Neural crest cell (in vitro differentiated cells): ENCODE measurements at regions not wholly inside any gene's neighbourhood (a gene's known extent, or its start where the extent isn't known, plus 50 kb on each side); places are given as distances from the start of the nearest gene placed in this dataset.
A peak's percentile ranks its signal among the peaks of the same experiment; 100 is the strongest.

Source experiments
- DNase-seq: peaks from one replicate; pipeline ENCODE4 v3.0.0; 2021; ENCODE audit warnings: low read depth, mixed read lengths, low spot score
- H3K27ac Mint-ChIP-seq: one replicate; pipeline ENCODE4 v1.8.0; 2021; ENCODE audit warnings: mild to moderate bottlenecking, mixed read lengths; ENCODE audit not compliant: unreplicated experiment
- H3K27me3 Mint-ChIP-seq: 2 replicates; pipeline ENCODE4 v1.8.0; 2021; ENCODE audit warnings: low read depth, mild to moderate bottlenecking, mixed read lengths
- H3K36me3 Mint-ChIP-seq: 2 replicates; pipeline ENCODE4 v1.8.0; 2021; ENCODE audit warnings: low read depth, mild to moderate bottlenecking, mixed read lengths
- H3K4me1 Mint-ChIP-seq: 2 replicates; pipeline ENCODE4 v1.8.0; 2021; ENCODE audit warnings: mixed read lengths
- H3K4me3 Mint-ChIP-seq: one replicate; pipeline ENCODE4 v1.8.0; 2021; ENCODE audit warnings: mild to moderate bottlenecking, mixed read lengths
- H3K9me3 Mint-ChIP-seq: 2 replicates; pipeline ENCODE4 v1.8.0; 2021; ENCODE audit warnings: mixed read lengths
- TF ChIP-seq, protein P1 (sequence below): fragments of 200-600 bp; sonication (generic); conservative IDR thresholded peaks from 2 replicates; pipeline ENCODE4 v1.5.0; 2021; ENCODE audit warnings: antibody characterized with exemption, mild to moderate bottlenecking

DNA sequence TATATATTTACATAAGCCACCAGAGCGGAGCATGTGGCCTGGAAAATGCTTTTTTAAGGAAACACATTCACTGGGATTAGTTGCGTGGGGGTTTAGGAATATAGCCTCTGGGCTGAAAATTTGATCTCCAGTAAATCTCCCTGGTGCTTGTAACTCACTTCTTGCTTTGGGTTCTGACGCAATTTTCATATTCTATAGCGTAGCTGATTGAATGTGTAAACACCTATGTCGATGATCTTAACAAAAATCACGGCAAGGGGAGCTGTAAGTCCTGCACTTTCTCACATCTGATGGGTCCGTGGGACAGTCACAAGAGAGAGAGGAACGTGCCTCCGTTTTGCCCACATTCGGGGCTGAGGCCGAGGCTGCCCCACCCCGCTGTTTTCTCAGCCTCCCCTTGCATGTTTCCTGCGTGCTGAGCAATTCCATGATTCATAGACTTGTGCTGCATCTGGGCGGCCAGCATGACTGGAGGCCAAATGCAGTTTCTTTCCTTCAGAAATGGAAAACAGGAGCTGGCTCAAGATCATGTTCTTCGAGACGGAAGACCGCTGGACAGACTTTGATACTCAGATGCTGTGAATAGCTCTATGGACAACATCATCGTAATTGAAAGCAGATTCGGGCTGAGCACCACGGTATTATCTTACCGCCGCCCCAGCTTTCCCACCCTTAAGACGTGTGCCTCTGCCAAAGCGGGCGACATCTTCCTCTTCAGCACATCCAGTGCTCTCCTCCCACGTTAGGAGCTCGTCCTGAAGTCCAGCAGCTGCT lies 109.2 kb downstream of the TMEM18 start:
- TF ChIP-seq, protein P1, sequence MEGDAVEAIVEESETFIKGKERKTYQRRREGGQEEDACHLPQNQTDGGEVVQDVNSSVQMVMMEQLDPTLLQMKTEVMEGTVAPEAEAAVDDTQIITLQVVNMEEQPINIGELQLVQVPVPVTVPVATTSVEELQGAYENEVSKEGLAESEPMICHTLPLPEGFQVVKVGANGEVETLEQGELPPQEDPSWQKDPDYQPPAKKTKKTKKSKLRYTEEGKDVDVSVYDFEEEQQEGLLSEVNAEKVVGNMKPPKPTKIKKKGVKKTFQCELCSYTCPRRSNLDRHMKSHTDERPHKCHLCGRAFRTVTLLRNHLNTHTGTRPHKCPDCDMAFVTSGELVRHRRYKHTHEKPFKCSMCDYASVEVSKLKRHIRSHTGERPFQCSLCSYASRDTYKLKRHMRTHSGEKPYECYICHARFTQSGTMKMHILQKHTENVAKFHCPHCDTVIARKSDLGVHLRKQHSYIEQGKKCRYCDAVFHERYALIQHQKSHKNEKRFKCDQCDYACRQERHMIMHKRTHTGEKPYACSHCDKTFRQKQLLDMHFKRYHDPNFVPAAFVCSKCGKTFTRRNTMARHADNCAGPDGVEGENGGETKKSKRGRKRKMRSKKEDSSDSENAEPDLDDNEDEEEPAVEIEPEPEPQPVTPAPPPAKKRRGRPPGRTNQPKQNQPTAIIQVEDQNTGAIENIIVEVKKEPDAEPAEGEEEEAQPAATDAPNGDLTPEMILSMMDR = no peak
- H3K4me1 Mint-ChIP-seq = no peaks in the 10 kb centered on the region
- peaks cover 14% of the 10 kb centered on the region for H3K36me3 Mint-ChIP-seq
- H3K27me3 Mint-ChIP-seq = no peaks in the 10 kb centered on the region
- no peak overlapping the region for H3K27ac Mint-ChIP-seq
- no peak overlapping the region for H3K4me3 Mint-ChIP-seq
- peaks cover 18% of the 10 kb centered on the region for H3K9me3 Mint-ChIP-seq
- no peak for DNase-seq

DNA sequence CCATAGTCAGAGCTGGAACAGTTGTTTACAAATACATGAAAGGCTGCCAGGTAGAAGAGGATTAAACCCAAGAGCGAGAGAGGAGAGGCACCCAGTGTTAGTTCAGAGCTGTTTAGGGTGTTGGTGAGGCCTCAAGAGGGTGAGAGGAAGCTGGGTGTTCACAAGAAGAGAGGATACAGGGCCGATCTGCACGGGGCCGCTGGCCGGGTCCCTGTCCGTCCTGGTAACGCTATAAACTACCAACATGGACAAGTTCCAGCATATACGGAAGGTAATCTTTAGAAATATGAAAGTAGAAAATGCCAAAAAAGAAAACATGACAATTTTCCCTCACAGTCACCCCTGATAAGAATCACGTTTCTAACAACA lies 109.7 kb downstream of the TMEM18 start:
- no peaks in the 10 kb centered on the region for H3K27me3 Mint-ChIP-seq
- no peak overlapping the region for H3K4me3 Mint-ChIP-seq
- no peaks in the 10 kb centered on the region for H3K4me1 Mint-ChIP-seq
- H3K27ac Mint-ChIP-seq = peak overlapping the region; percentile 15
- H3K36me3 Mint-ChIP-seq = peaks cover 13% of the 10 kb centered on the region
- DNase-seq = no peak
- TF ChIP-seq, protein P1 = no peak
- peaks cover 18% of the 10 kb centered on the region for H3K9me3 Mint-ChIP-seq

DNA sequence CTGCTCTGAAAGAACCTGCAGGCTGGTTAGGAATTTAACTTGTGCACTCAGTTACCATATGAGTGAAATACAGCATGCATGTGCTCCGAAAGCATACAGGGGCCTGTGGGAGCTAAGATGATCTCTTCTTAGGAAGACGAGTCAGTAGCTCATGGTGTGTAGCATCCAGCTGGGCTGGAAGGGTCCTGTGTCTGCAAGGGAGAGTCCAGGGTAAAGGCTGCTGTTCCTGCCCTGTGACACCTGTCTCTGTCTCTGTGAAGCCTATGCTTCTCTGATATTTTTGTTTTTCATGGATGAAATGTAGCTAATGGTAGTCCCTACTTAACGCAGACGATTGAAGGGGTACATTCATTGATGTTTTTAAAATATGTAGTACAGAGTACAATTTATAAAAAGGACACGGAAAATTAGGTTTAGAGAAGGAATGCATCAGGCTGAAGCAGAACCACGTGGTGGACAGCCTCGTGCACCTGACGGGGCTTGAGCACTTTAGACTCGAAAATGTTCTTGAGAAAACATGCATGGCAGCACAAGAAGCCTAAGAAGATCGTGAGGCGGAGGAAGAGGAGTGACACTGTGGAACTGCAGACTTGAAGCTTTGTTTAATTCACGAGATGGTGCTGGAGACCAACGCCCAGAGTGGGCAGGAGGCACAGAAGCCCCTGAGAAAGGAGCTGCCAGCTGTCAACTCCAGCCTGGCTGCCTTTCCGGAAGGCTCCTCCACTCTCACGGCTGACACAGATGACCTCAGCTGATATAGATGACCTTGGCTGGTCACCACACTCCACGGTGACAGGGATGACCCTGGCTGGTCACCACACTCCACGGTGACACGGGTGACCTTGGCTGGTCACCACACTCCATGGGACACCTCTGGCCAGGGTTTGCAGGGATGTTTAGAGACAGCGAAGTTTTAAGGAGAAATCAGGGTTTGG lies 110.6 kb downstream of the TMEM18 start:
- peaks cover 11% of the 10 kb centered on the region for H3K9me3 Mint-ChIP-seq
- H3K4me3 Mint-ChIP-seq = no peak overlapping the region
- DNase-seq = no peak
- TF ChIP-seq, protein P1 = no peak
- H3K27ac Mint-ChIP-seq = no peak overlapping the region
- H3K27me3 Mint-ChIP-seq = peaks cover 2% of the 10 kb centered on the region
- peaks cover 13% of the 10 kb centered on the region for H3K36me3 Mint-ChIP-seq
- no peaks in the 10 kb centered on the region for H3K4me1 Mint-ChIP-seq

DNA sequence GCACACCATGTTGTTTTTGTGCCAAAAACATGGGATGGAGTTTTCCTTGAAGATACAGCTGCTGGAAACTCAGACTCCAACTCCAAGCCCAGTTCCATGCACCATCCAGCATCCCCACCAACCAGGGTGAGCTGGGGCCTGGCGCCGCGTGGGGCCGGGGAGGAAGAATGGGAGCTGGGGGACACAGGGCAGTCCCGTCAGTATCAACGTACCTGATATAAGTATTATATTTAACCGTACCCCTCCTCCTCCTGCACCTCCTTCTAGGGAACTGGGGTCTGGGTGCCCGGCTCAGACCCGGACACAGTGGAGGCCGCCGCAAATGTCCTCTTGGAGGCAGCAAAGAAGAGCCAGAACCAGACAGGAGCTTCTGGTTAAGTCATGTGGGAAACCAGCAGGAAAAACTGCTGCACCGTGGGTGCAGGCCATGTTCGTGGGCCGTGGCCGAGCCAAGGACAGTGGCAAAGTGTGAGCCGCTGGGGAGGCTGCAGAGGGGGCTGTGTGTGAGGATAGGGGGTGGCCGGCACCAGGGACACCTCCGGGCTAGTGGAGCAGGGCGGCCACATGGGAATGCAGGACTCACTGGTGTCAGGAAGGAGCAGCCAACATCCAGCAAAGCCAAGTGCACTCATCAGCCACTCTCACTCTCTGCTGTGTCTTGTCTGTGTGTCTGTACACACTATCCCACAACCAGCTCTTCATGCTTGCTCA lies 112.6 kb downstream of the TMEM18 start:
- no peaks in the 10 kb centered on the region for H3K4me1 Mint-ChIP-seq
- DNase-seq = no peak
- H3K27me3 Mint-ChIP-seq = peaks cover 13% of the 10 kb centered on the region
- TF ChIP-seq, protein P1 = no peak
- H3K4me3 Mint-ChIP-seq = no peak overlapping the region
- no peaks in the 10 kb centered on the region for H3K36me3 Mint-ChIP-seq
- H3K27ac Mint-ChIP-seq = no peak overlapping the region
- H3K9me3 Mint-ChIP-seq = no peaks in the 10 kb centered on the region

DNA sequence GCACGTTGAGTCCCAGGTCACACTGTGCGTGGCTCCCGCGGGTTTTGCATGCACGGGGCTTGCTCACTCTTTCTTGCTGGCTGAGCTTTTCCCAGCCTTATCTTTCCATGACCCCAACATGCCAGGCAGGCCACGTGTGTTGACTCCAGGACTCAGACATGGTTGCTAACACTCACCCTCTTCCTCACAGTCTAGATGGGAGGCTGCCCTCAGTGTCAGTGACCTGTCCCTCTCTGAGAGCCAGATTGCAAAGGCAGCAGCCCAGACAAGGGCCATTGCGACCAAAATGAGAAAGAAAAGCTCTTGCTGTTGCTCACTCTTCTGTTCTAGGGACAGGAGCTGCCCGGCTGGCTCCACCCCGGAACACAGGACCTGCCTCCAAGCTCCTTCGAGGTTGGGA lies 113.7 kb downstream of the TMEM18 start:
- Mint-ChIP-seq H3K36me3 (no peaks in the 10 kb centered on the region), H3K4me3 (no peak overlapping the region), H3K4me1 (no peaks in the 10 kb centered on the region), H3K27ac (no peak overlapping the region), H3K27me3 (peaks cover 20% of the 10 kb centered on the region), H3K9me3 (no peaks in the 10 kb centered on the region)
- TF ChIP-seq, protein P1 = no peak
- DNase-seq = no peak
